ENCODE measurements at regions not wholly inside any gene's neighbourhood (a gene's known extent, or its start where the extent isn't known, plus 50 kb on each side); places are given as distances from the start of the nearest gene placed in this dataset.

GRCh38 chr21:38878379-38879179, 72.8 kb downstream of the ETS2 start:
- peak; percentile 59 to 72 for DNase-seq

DNA sequence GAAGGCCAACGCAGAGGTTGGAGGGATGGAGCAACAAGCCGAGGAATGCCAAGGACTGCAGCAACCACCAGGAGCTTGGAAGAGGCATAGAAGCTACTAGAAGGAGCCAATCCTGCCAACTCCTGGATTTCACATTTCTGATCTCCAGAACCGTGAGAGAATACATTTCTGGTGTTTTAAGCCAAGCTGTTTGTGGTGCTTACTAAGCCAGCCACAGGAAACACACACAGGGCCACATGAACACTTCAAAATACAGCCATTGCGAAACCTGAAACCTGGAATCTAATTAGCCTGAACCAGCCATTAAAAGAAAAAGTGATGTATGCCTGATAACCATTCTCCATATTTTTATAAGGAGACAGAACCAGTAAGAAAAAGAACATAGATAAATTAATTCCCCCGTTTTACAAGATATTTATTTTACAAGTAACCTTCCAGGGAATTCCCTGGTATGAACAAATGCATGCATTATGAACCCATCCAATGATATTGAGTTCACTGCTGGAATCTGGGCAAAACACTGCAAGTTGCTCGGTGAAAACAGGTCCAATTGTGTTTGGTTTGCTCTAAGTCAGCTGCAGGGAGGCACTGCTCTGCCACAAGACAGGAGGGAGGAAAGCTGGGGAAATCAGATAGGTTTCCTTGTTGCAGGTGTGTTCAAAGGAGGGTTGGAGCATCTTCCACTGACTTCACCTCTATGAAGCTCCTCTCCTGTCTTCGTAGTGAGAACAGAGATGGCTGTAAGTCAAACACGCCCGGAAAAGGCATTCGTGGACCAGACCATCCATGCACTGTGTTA, 70.2 kb downstream of the ETS2 start:
- DNase-seq, result no peak

Data from inflammatory macrophage treated with lipopolysaccharide for 1 hour (primary cell).